ENCODE measurements at regions not wholly inside any gene's neighbourhood (a gene's known extent, or its start where the extent isn't known, plus 50 kb on each side); places are given as distances from the start of the nearest gene placed in this dataset.

- TF ChIP-seq, protein P1, sequence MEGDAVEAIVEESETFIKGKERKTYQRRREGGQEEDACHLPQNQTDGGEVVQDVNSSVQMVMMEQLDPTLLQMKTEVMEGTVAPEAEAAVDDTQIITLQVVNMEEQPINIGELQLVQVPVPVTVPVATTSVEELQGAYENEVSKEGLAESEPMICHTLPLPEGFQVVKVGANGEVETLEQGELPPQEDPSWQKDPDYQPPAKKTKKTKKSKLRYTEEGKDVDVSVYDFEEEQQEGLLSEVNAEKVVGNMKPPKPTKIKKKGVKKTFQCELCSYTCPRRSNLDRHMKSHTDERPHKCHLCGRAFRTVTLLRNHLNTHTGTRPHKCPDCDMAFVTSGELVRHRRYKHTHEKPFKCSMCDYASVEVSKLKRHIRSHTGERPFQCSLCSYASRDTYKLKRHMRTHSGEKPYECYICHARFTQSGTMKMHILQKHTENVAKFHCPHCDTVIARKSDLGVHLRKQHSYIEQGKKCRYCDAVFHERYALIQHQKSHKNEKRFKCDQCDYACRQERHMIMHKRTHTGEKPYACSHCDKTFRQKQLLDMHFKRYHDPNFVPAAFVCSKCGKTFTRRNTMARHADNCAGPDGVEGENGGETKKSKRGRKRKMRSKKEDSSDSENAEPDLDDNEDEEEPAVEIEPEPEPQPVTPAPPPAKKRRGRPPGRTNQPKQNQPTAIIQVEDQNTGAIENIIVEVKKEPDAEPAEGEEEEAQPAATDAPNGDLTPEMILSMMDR (conservative IDR thresholded peaks at IDR 0.05; ENCODE audit: low read depth in 2 of 2), result no peak
- TF ChIP-seq ZNF114 (CRISPR knock-in tag; IDR thresholded peaks at IDR 0.05) (no peak), POLR2AphosphoS5 (IDR thresholded peaks at IDR 0.05; ENCODE audit: low read depth) (no peak), CREB1 (CRISPR knock-in tag; IDR thresholded peaks at IDR 0.05; ENCODE audit: low read depth) (no peak), EZH2 (IDR thresholded peaks at IDR 0.05; ENCODE audit: low read depth, unreplicated experiment) (no peak), EZH2phosphoT487 (IDR thresholded peaks at IDR 0.05; ENCODE audit: unreplicated experiment) (no peak), ETS1 (IDR thresholded peaks at IDR 0.05) (no peak), REST (IDR thresholded peaks at IDR 0.05; ENCODE audit: unreplicated experiment) (no peak), ZNF331 (CRISPR knock-in tag; IDR thresholded peaks at IDR 0.05; ENCODE audit: low read depth) (no peak), ZNF462 (CRISPR knock-in tag; IDR thresholded peaks at IDR 0.05) (no peak), JUNB (IDR thresholded peaks at IDR 0.05; ENCODE audit: unreplicated experiment) (no peak), NANOG (IDR thresholded peaks at IDR 0.05; ENCODE audit: borderline replicate concordance) (no peak)
Measured at GRCh38 chr17:72456075-72456474, 335.3 kb downstream of the SOX9 start.

All from GM23338 (cell line).